H1 (cell line): ENCODE measurements at regions not wholly inside any gene's neighbourhood (a gene's known extent, or its start where the extent isn't known, plus 50 kb on each side); places are given as distances from the start of the nearest gene placed in this dataset.

Experiments
- BCL11A ChIP-seq, 2 experiments: IDR thresholded peaks; one replicate each; pipeline ENCODE4 v1.6.1; 2011; ENCODE audit warnings: low read depth in 2 of 2, low read length in 2 of 2, mild to moderate bottlenecking in 2 of 2
- CTCF ChIP-seq, 3 experiments: IDR thresholded peaks; 1 replicate in 2 of 3; 2 replicates in 1 of 3; pipeline versions ENCODE4 v1.5.1 to v1.6.1; 2011; ENCODE audit warnings: low read length in 3 of 3, mild to moderate bottlenecking in 3 of 3, inconsistent platforms in 2 of 3, low read depth in 1 of 3, moderate library complexity in 1 of 3; ENCODE audit not compliant: insufficient read depth in 1 of 3; ENCODE audit errors: control extremely low read depth in 1 of 3
- TAF1 ChIP-seq: IDR thresholded peaks from 2 replicates; pipeline ENCODE4 v1.6.1; 2011; ENCODE audit warnings: mild to moderate bottlenecking, low read depth, low read length

- TF ChIP-seq TAF1 = no peak
- TF ChIP-seq BCL11A (IDR thresholded peaks at IDR 0.05; ENCODE audit: low read depth in 2 of 2, low read length in 2 of 2) = no peak
- TF ChIP-seq CTCF (IDR thresholded peaks at IDR 0.05; ENCODE audit: control extremely low read depth in 1 of 3, insufficient read depth in 1 of 3, low read depth in 1 of 3, low read length in 3 of 3) = no peak
Measured at GRCh38 chr10:78374331-78375028, 340.8 kb downstream of the RPS24 start.
